GM19395 (cell line): ENCODE measurements at regions not wholly inside any gene's neighbourhood (a gene's known extent, or its start where the extent isn't known, plus 50 kb on each side); places are given as distances from the start of the nearest gene placed in this dataset.
"Not testable (repeated sequence)": the region's sequence is repeated elsewhere in the genome, so short reads cannot be mapped to it uniquely, and the experiment has no call there.

ENCODE experiments used
- ATAC-seq: cut with Tn5 transposase; IDR thresholded peaks from one replicate; pipeline ENCODE4 v1.9.1; 2021; ENCODE audit warnings: mild to moderate bottlenecking, moderate library complexity; ENCODE audit not compliant: unreplicated experiment

- peak; percentile 83 for ATAC-seq
Observed at GRCh38 chr10:61279400-61279799, 173.8 kb downstream of the TMEM26 start.

- no peak for ATAC-seq
Observed at GRCh38 chr10:61278556-61278955, 174.6 kb downstream of the TMEM26 start.

GRCh38 chr10:61272781-61273180 is 180.4 kb downstream of the TMEM26 start:
- ATAC-seq: no peak

GRCh38 chr10:61271127-61271780 is 181.9 kb downstream of the TMEM26 start:
- ATAC-seq: no peak

- ATAC-seq: no peak
Observed at GRCh38 chr10:61263518-61263917, 189.7 kb downstream of the TMEM26 start.

- ATAC-seq: no peak
Observed at GRCh38 chr10:61262486-61263261, 190.5 kb downstream of the TMEM26 start.

GRCh38 chr10:61257956-61258496 is 195.2 kb downstream of the TMEM26 start:
- ATAC-seq: no peak

- ATAC-seq: no peak
Observed at GRCh38 chr10:61257136-61257535, 196.0 kb downstream of the TMEM26 start.

- ATAC-seq: not testable (repeated sequence)
Observed at GRCh38 chr10:61252326-61252725, 200.9 kb downstream of the TMEM26 start.

GRCh38 chr10:61251089-61251488 is 202.1 kb downstream of the TMEM26 start:
- ATAC-seq: no peak

- no peak for ATAC-seq
Observed at GRCh38 chr10:61250131-61250530, 203.1 kb downstream of the TMEM26 start.

GRCh38 chr10:61248013-61248412 is 205.2 kb downstream of the TMEM26 start:
- no peak for ATAC-seq

- no peak for ATAC-seq
Observed at GRCh38 chr10:61244261-61244775, 208.9 kb downstream of the TMEM26 start.

GRCh38 chr10:61232780-61233179 is 220.4 kb downstream of the TMEM26 start:
- no peak for ATAC-seq

GRCh38 chr10:61225939-61226338 is 227.2 kb downstream of the TMEM26 start:
- ATAC-seq: no peak

GRCh38 chr10:61223576-61223975 is 229.6 kb downstream of the TMEM26 start:
- no peak for ATAC-seq

GRCh38 chr10:61219696-61220095 is 233.5 kb downstream of the TMEM26 start:
- no peak for ATAC-seq

- no peak for ATAC-seq
Observed at GRCh38 chr10:61217851-61218565, 235.2 kb downstream of the TMEM26 start.

- ATAC-seq: no peak
Observed at GRCh38 chr10:61215246-61215645, 237.9 kb downstream of the TMEM26 start.

- ATAC-seq: no peak
Observed at GRCh38 chr10:61211468-61211867, 241.7 kb downstream of the TMEM26 start.

- no peak for ATAC-seq
Observed at GRCh38 chr10:61197057-61197456, 253.1 kb upstream of the RHOBTB1 start.
